ENCODE measurements at regions not wholly inside any gene's neighbourhood (a gene's known extent, or its start where the extent isn't known, plus 50 kb on each side); places are given as distances from the start of the nearest gene placed in this dataset.

DNA sequence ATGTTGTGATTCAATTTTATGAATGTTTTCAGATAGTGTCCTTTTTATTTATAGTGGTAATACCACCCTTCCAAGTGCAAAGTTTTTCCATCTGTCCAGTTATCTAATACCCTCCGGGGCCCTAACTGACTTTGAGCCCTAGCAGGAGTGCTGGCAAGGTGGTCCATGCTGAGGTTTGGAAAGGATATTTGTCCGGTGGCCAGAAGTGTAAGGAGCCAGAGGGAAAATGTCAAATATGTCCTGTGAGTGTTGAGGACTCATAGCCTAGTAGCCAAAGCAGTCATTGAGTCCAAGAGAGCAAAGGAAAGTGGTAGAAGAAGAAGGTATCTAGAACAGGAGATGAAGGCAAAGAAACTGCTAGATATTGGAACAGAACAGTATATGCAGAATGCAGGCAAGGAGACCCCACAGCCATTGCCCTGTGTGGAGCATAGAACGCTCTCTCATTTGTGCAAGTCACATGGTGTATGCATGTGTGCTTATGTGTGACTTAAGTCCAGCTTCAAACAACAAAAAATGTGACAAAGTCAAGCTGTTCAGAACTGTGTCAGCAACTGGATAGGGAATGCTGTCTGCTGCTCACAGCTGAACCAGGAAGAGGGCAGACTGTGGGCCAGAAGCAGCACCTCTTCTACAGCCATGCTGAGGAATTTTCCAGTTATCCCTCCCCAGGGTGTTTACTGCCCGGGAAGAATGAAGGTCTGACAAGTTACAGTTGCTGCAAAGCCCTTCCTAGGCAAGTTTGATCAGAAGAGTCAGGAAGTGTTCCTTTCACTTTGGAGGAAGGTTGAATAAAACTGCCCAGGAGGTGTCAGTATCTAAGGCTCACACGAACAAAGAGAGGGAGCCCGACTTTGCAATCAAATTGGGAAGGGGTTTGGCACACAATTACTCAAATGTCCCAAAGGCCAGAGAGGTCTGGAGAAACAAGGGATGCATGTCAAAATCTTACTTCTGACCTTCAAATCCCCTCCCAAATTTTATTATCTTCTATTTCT, 463.3 kb upstream of the DMAC1 start:
- no peaks in the 10 kb centered on the region for H3K36me3 ChIP-seq
- TF ChIP-seq, protein P1, sequence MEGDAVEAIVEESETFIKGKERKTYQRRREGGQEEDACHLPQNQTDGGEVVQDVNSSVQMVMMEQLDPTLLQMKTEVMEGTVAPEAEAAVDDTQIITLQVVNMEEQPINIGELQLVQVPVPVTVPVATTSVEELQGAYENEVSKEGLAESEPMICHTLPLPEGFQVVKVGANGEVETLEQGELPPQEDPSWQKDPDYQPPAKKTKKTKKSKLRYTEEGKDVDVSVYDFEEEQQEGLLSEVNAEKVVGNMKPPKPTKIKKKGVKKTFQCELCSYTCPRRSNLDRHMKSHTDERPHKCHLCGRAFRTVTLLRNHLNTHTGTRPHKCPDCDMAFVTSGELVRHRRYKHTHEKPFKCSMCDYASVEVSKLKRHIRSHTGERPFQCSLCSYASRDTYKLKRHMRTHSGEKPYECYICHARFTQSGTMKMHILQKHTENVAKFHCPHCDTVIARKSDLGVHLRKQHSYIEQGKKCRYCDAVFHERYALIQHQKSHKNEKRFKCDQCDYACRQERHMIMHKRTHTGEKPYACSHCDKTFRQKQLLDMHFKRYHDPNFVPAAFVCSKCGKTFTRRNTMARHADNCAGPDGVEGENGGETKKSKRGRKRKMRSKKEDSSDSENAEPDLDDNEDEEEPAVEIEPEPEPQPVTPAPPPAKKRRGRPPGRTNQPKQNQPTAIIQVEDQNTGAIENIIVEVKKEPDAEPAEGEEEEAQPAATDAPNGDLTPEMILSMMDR (IDR thresholded peaks at IDR 0.05), result no peak
- no peak for TF ChIP-seq POLR2A (IDR thresholded peaks at IDR 0.05)
- H3K9me3 ChIP-seq, result no peaks in the 10 kb centered on the region
- H3K27me3 ChIP-seq, result peaks cover 0 to 57% (median 0%) of the 10 kb centered on the region in 4 donors
- H3K4me3 ChIP-seq, result no peak overlapping the region
- no peak for DNase-seq
- intact Hi-C loops (cut with DNase I), result no loop called here
- H3K27ac ChIP-seq, result no peak overlapping the region
- 46 to 63% methylated on average over 5 to 6 of the region's 6 CpGs for WGBS, 2 donors
- H3K4me1 ChIP-seq, result no peaks in the 10 kb centered on the region

DNA sequence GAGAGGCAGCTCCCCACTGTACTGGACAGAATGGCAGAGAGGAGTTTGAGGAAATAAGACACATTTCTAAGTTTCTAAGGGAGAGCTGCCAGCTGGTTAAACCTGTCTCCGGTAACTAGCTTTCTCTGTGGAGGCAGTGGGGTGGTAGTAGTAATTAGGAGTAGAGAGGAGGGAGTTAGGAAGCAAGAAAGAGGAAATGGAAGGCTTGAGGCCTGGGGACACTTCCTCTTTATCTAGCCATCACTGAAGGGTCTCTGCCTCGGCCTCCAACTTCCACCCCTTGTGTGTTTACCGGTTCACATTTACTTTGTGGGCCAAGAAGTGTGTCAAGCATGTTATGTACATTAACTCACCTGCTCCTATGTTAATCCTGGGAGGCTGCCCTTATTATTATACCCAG, 462.2 kb upstream of the DMAC1 start:
- Histone ChIP-seq H3K36me3 (no peaks in the 10 kb centered on the region), H3K27me3 (peaks cover 0 to 57% (median 0%) of the 10 kb centered on the region in 4 donors), H3K4me1 (no peaks in the 10 kb centered on the region), H3K4me3 (no peak overlapping the region), H3K9me3 (no peaks in the 10 kb centered on the region), H3K27ac (no peak overlapping the region)
- DNase-seq, result no peak
- intact Hi-C loops (cut with DNase I), result no loop called here
- TF ChIP-seq, protein P1 (IDR thresholded peaks at IDR 0.05), result no peak
- no peak for TF ChIP-seq POLR2A (IDR thresholded peaks at IDR 0.05)
- WGBS, 2 donors, result 64 to 86% methylated on average over 3 of the region's 3 CpGs

DNA sequence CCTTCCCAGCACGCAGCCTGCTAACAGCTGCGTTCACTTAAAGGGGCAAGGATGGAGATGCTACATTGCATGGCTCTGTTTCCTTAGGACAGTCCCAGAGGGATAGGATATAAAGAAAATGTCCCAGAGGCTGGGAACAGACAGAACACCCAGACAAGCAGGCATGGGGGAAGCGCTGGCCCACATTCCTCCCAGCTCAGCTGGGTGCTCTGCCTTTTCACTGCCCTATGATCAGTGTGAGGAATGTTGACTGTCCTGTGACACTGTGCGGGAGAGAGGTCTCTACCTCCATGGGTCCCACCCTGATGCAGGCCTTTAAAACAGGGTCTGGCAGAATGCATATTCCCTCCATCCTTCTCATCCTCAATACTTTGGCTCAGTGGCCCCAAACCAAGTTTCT, 459.4 kb upstream of the DMAC1 start:
- 89 to 90% methylated on average over 4 of the region's 4 CpGs for WGBS, 2 donors
- peaks cover 0 to 10% (median 0%) of the 10 kb centered on the region in 3 donors for H3K4me1 ChIP-seq

DNA sequence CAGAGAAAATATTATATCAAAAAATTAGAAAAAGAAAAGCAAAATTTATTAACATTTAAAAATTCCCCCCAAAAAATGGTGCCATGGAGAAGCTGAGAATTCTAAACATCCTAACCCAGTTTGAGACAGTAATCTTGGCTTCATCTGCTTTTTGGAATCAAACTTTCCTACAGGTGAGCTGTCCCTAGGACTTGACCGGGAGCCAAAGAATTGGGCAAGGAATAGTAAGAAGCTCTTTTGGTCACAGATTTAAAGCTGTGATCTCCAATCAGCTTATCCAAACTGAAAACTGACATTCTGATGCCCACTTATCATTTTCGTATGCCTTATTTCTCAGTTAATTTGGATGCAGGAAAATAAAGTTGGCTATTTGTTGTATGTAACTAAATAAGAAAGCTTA, 457.3 kb upstream of the DMAC1 start:
- WGBS, 2 donors, result 78 to 94% methylated on average over 2 of the region's 2 CpGs
- no peak overlapping the region for H3K4me3 ChIP-seq
- no peak overlapping the region for H3K27ac ChIP-seq
- intact Hi-C loops (cut with DNase I), result no loop called here
- peaks cover 0 to 68% (median 0%) of the 10 kb centered on the region in 4 donors for H3K27me3 ChIP-seq
- H3K4me1 ChIP-seq, result peaks cover 0 to 10% (median 0%) of the 10 kb centered on the region in 3 donors
- DNase-seq, result no peak
- no peak for TF ChIP-seq POLR2A (IDR thresholded peaks at IDR 0.05)
- TF ChIP-seq, protein P1 (IDR thresholded peaks at IDR 0.05), result no peak
- no peaks in the 10 kb centered on the region for H3K9me3 ChIP-seq
- no peaks in the 10 kb centered on the region for H3K36me3 ChIP-seq

More for the DNA sequence above, 459.4 kb upstream of the DMAC1 start:
- Histone ChIP-seq H3K27me3 (peaks cover 0 to 64% (median 0%) of the 10 kb centered on the region in 4 donors), H3K36me3 (no peaks in the 10 kb centered on the region), H3K9me3 (no peaks in the 10 kb centered on the region), H3K27ac (no peak overlapping the region), H3K4me3 (no peak overlapping the region)
- intact Hi-C loops (cut with DNase I), result no loop called here
- no peak for TF ChIP-seq POLR2A (IDR thresholded peaks at IDR 0.05)
- TF ChIP-seq, protein P1 (IDR thresholded peaks at IDR 0.05), result no peak
- DNase-seq, result no peak

DNA sequence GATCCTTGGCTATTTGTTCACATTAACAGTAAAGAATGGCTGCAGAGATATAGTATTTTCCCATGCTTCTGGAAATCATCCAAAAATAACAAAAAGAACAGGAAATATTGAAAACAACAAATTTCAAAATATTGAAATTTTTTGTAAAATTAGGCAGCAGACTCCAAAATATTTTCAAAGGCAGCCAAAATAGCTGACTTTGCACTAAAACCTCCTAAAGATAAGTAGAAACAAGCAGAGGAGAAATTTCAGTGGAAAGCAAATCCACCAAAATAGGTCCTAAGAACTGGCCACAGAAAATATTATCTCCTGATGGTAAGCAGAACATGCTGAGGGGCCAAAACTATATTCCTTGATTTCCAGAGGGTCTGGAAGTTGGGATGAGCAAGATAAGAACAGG, 456.3 kb upstream of the DMAC1 start:
- H3K27me3 ChIP-seq, result peaks cover 0 to 58% (median 0%) of the 10 kb centered on the region in 4 donors
- no peak for DNase-seq
- H3K4me3 ChIP-seq, result no peak overlapping the region
- H3K27ac ChIP-seq, result no peak overlapping the region
- H3K9me3 ChIP-seq, result no peaks in the 10 kb centered on the region
- TF ChIP-seq POLR2A (IDR thresholded peaks at IDR 0.05), result no peak
- TF ChIP-seq, protein P1 (IDR thresholded peaks at IDR 0.05), result no peak
- peaks cover 0 to 10% (median 0%) of the 10 kb centered on the region in 3 donors for H3K4me1 ChIP-seq
- H3K36me3 ChIP-seq, result no peaks in the 10 kb centered on the region
- intact Hi-C loops (cut with DNase I), result no loop called here
